ENCODE measurements at regions not wholly inside any gene's neighbourhood (a gene's known extent, or its start where the extent isn't known, plus 50 kb on each side); places are given as distances from the start of the nearest gene placed in this dataset.
"Not testable (repeated sequence)": the region's sequence is repeated elsewhere in the genome, so short reads cannot be mapped to it uniquely, and the experiment has no call there.

GRCh38 chr14:101250336-101250947, 310.9 kb upstream of the DIO3 start:
- DNase-seq (ENCODE audit: low read depth in 1 of 2, low spot score in 1 of 2), result no peak
- in situ Hi-C loops (cut with HindIII; ENCODE audit: low pct_unique_long_range_greater_than_20kb, low sequenced_read_pairs), result no loop called here
- no peak for TF ChIP-seq JUND (IDR thresholded peaks at IDR 0.05; ENCODE audit: low read depth)

- DNase-seq (ENCODE audit: low read depth in 1 of 2, low spot score in 1 of 2), result no peak
- TF ChIP-seq JUND (IDR thresholded peaks at IDR 0.05; ENCODE audit: low read depth), result no peak
- in situ Hi-C loops (cut with HindIII; ENCODE audit: low pct_unique_long_range_greater_than_20kb, low sequenced_read_pairs), result no loop called here
These were observed 310.1 kb upstream of the DIO3 start for GRCh38 chr14:101250948-101251811.

- TF ChIP-seq JUND (IDR thresholded peaks at IDR 0.05; ENCODE audit: low read depth), result no peak
- no peak for DNase-seq (ENCODE audit: low read depth in 1 of 2, low spot score in 1 of 2)
- in situ Hi-C loops (cut with HindIII; ENCODE audit: low pct_unique_long_range_greater_than_20kb, low sequenced_read_pairs), result no loop called here
These were observed 309.4 kb upstream of the DIO3 start for GRCh38 chr14:101251812-101252442.

- DNase-seq (ENCODE audit: low read depth in 1 of 2, low spot score in 1 of 2), result no peak
- no peak for TF ChIP-seq JUND (IDR thresholded peaks at IDR 0.05; ENCODE audit: low read depth)
- in situ Hi-C loops (cut with HindIII; ENCODE audit: low pct_unique_long_range_greater_than_20kb, low sequenced_read_pairs), result no loop called here
These were observed 308.7 kb upstream of the DIO3 start for GRCh38 chr14:101252443-101253214.

- DNase-seq (ENCODE audit: low read depth in 1 of 2, low spot score in 1 of 2), result no peak
- in situ Hi-C loops (cut with HindIII; ENCODE audit: low pct_unique_long_range_greater_than_20kb, low sequenced_read_pairs), result no loop called here
These were observed 307.3 kb upstream of the DIO3 start for GRCh38 chr14:101253948-101254347.

GRCh38 chr14:101254805-101255764, 306.2 kb upstream of the DIO3 start:
- no peak for TF ChIP-seq JUND (IDR thresholded peaks at IDR 0.05; ENCODE audit: low read depth)
- no peak for DNase-seq (ENCODE audit: low read depth in 1 of 2, low spot score in 1 of 2)
- in situ Hi-C loops (cut with HindIII; ENCODE audit: low pct_unique_long_range_greater_than_20kb, low sequenced_read_pairs), result no loop called here

More at GRCh38 chr14:101253948-101254347, 307.3 kb upstream of the DIO3 start:
- TF ChIP-seq JUND (IDR thresholded peaks at IDR 0.05; ENCODE audit: low read depth), result no peak

- no peak for DNase-seq (ENCODE audit: low read depth in 1 of 2, low spot score in 1 of 2)
- no peak for TF ChIP-seq JUND (IDR thresholded peaks at IDR 0.05; ENCODE audit: low read depth)
- in situ Hi-C loops (cut with HindIII; ENCODE audit: low pct_unique_long_range_greater_than_20kb, low sequenced_read_pairs), result no loop called here
These were observed 305.6 kb upstream of the DIO3 start for GRCh38 chr14:101255765-101256125.

GRCh38 chr14:101256266-101256665, 305.0 kb upstream of the DIO3 start:
- DNase-seq (ENCODE audit: low read depth in 1 of 2, low spot score in 1 of 2), result no peak
- in situ Hi-C loops (cut with HindIII; ENCODE audit: low pct_unique_long_range_greater_than_20kb, low sequenced_read_pairs), result no loop called here

GRCh38 chr14:101257551-101257950, 303.7 kb upstream of the DIO3 start:
- DNase-seq (ENCODE audit: low read depth in 1 of 2, low spot score in 1 of 2), result no peak
- in situ Hi-C loops (cut with HindIII; ENCODE audit: low pct_unique_long_range_greater_than_20kb, low sequenced_read_pairs), result no loop called here
- no peak for TF ChIP-seq JUND (IDR thresholded peaks at IDR 0.05; ENCODE audit: low read depth)

More at GRCh38 chr14:101256266-101256665, 305.0 kb upstream of the DIO3 start:
- TF ChIP-seq JUND (IDR thresholded peaks at IDR 0.05; ENCODE audit: low read depth), result no peak

GRCh38 chr14:101259748-101260147, 301.5 kb upstream of the DIO3 start:
- in situ Hi-C loops (cut with HindIII; ENCODE audit: low pct_unique_long_range_greater_than_20kb, low sequenced_read_pairs), result no loop called here
- TF ChIP-seq JUND (IDR thresholded peaks at IDR 0.05; ENCODE audit: low read depth), result no peak
- no peak for DNase-seq (ENCODE audit: low read depth in 1 of 2, low spot score in 1 of 2)

- DNase-seq (ENCODE audit: low read depth in 1 of 2, low spot score in 1 of 2); in situ Hi-C loops (cut with HindIII; ENCODE audit: low pct_unique_long_range_greater_than_20kb, low sequenced_read_pairs): not testable (repeated sequence)
These were observed 294.9 kb upstream of the DIO3 start for GRCh38 chr14:101266441-101266840.
